ENCODE measurements at regions not wholly inside any gene's neighbourhood (a gene's known extent, or its start where the extent isn't known, plus 50 kb on each side); places are given as distances from the start of the nearest gene placed in this dataset.

DNA sequence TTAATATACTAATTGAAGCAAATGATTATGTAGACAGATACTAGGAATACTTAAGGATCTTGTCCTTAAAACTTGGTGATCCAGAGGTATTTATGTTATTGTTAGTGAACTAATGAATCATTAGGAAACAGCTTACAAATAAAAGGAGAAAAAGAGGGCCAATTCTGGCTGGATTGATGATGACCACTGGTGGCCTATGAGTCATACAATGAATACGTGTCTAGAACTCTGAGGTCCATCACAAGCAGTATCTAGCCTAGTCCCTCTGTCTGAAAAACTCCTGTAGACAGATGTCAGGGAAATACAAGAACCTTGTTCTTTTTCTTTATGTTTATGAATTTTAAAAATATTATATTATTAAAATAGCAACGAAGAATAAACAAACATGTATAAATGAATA lies 51.7 kb upstream of the RTL1 start:
- DNase-seq, result peak; percentile 16

DNA sequence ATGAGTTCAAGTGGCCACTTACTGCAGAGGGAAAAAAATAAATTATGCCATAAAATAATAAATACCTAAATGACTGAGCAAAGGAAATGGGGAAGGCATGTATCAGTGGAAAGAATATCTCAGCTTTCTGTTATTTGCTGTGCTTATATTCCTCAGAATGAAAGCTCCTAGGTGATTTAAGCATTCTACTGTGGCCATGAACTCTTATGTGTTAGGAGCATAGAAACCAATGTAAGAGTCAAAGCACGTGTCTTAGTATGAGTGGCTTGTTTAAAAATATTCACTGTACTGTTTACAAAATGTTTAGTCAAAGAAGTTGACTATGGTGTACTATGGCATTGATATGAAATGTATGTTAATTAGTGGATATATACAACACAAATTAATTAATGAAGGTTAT lies 59.0 kb upstream of the RTL1 start:
- DNase-seq, result no peak

DNA sequence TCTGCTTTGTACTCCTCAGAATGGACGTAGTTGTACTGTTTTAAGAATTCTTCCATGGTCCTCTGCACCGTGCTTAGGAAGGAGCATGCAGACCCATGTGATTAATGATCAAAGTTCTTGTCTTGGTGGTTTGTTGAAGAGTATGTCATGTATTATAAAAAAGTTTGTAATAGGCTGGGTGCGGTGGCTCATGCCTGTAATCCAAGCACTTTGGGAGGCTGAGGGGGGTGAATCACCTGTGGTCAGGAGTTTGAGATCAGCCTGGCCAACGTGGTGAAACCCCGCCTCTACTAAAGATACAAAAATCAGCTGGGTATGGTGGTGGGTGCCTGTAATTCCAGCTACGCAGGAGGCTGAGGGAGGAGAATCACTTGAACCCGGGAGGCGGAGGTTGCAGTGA lies 61.8 kb upstream of the RTL1 start:
- DNase-seq, result no peak

DNA sequence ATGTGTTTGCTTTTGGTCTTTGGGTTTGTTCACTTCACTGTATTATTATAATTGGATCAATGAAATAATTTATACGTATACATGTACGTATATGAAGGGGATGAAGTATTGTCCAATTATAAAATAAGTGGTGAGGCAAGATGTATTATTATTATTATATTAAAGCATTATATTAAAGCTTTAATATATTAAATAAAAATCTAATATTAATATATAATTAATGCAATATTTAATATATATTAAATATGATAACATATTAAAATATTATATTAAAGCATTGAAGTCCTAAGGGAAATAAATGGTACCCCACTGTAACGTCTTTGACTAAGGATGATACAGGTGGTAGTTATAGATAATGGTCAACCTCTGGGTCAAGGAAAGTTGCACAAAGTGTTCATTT lies 63.7 kb upstream of the RTL1 start:
- no peak for DNase-seq

DNA sequence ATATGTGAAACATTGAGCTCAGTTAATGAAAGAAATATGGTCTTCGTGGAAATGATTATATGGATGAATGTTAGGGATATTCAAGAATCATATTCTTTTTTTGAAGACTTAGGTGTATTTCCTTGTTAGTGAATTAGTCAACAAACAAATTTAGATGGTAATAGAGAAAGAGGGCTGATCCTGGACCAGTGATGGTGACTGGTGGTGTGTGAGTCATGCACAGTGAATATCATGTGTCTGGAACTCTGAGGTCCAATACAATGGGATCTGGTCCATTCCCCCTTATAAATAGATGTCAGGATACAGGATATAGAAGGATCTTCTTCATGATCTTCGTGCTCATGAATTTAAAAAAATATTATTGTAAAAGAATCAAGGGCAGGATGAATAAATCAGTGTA lies 64.4 kb upstream of the RTL1 start:
- no peak for DNase-seq

DNA sequence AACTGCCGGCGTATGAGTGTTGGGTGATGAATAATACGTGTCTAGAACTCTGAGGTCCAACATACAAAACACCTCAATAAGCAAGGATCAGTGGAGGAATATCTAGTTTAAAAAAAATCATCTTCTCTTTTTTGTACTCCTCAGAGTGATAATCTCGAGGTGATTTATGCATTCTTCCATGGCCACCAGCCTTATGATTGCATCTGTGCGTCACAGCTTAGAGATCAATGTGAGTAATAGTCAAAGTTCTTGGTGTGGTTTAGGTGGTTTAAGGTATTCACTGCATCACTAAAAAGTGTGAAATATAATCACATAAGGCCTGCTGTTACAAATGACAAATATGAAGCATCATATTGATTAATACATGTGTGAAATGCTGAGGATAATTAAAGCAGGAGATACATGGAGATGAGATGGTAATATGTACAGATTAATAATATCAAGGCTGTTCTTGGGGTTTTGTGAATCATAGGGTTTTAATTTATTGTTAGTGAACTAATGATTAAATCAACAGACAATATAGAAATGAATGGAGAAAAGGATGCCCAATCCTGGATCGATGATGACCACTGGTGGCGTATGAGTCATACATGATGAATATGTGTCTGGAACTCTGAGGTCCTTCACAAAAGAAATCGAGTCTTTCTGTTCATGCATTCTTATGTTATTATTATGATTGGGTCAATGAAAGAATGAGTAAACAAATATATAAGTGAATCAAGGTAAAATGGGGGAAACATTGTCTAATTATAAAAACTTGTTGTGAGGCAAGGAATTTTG lies 68.8 kb upstream of the RTL1 start:
- DNase-seq, result no peak

DNA sequence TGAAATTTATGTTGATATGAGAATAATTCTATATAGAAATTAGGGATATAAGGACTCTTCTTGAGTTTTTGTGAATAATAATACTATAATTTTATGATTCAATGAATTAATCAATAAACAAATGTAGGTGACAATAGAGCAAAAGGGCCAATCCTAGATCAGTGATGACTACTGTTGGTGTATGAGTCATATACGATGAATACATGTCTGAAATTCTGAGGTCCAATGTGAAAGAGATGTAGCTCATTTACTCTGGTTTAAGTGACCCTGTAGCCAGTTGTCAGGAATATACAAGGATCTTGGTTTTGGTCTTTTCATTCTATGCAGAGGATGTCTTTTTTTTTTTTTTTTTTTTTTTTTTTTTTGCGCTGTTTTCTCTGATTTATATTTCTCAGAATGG lies 72.1 kb upstream of the RTL1 start:
- DNase-seq, result no peak

DNA sequence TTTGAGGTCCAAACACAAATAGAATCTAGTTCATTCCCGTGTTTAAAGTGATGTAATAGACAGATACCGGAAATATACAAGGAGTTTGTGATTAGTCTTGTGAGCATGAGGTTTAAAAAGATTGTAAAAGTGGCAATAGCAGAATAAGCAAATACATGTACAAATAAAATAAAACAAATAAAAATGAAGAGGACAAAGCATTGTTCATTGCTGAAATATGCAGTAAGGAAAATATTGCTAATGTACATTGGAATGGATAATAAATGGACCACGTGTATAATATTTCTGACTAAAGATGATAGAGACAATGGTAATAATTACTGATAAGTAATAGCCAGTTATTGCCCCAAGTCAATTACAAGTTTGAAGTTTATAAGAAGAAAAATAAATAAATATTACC lies 75.6 kb upstream of the RTL1 start:
- DNase-seq, result no peak

DNA sequence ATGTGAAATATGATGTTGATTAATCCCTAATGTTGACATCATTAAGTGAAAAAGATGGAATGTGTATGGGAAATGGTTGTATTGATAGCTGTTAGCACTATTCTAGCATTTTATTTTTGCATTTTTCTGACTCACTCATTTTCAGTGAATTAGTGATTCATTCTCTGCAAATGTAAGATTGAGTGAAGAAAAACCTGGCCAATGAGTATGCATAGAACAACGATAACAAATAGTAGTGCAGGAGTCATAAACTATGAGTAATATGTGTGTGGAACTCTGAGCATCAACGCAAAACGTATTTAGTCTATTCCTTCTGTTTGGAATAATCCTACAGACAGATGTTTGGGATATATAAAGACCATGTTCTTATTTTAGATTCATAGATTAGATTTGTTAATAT lies 76.3 kb upstream of the RTL1 start:
- peak; percentile 17 for DNase-seq

DNA sequence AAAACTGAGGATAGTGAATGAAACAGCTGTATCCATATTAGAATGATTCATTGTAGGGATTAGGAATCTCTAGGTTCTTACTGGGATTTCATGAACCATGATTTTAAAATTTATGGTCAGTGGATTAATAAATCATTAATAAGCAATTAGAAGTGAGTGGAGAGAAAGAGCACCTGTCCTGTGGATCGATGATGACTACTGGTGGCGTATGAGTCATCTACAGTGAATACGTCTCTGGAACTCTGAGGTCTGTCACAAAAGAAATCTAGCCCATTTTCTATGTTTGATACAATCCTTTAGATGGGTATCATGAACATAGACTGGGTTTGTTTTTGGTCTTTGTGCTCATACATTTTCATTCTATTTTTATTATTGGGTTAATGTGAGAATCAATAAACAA lies 77.3 kb upstream of the RTL1 start:
- DNase-seq, result no peak

DNA sequence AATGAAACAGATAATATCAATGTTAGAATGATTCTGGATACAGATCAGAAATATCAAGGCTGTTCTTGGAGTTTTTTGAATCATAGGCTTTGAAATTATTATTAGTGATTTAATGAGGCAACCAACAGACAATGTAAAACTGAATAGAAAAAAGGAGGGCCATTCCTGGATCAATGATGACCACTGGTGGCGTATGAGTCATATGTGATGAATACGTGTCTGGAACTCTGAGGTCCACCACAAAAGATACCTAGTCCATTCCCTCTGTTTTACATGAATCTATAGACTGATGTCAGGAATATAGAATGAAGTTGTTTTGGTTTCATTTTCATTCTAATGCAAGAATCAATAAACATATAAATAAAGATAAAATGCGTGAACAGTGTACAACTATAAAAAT lies 78.3 kb upstream of the RTL1 start:
- DNase-seq, result no peak

DNA sequence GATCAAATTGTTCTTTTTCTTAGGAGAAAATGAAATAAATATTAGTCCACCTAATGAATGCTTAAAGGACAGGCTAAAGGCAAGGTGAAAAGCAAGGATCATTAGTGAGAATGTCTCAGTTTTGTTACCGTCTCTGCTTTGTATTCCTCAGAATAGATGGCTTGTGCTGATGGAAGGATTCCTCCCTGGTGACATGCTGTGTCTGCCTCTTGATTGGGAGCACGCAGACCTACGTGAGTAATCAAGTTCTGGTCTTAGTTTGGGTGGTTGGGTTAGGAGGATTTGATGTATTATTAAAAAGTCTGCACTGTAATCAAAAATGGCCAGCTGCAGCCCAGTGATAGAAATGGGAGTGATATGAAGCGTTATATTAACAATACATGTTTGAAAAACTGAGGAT lies 78.8 kb upstream of the RTL1 start:
- no peak for DNase-seq

DNA sequence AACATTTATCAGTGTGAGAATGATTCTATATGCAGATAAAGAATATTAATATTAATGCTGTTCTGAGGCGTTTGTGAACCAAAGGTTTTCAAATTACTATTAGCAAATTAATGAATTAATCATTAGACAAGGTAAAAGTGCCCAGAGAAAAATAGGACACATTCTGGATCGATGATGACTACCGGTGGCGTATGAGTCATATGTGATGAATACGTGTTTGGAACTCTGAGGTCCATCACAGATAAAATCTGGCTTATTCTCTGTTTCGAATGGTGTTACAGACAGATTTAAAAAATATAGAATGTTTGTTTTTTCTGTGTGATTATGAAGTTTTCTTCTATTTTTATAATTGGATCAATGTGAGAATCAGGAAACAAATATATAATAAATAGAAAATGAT lies 79.2 kb upstream of the RTL1 start:
- peak; percentile 20 for DNase-seq

DNA sequence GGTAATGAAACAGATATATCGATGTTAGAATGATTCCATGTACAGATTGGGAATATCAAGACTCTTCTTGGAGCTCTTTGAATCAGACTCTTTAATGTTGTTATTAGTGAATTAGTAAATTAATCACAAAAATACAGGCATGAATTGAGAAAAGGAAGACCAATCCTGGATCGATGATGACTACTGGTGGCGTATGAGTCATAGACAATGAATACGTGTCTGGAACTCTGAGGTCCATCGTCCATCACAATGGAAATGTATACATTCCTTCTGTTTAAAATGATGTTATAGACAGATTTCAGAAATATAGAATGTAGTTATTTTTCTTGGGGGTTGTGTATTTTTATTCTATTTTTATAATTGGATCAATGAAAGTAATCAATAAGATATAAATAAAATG lies 80.2 kb upstream of the RTL1 start:
- DNase-seq, result no peak

DNA sequence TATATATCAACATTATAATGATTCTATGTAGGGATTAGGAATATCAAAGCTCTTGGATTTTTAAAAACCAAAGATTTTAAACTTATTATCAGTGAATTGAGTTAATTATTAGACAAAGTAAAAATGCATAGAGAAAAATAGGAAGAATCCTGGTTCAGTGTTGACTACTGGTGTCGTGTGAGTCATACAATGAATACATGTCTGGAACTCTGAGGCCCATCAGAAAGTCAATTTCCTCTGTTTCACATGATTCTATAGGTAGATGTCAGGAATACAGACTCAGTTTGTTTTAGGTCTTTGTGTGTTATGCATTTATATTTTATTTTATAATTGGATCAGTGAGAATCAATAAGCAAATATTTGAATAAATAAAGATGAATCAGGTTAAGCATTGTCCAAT lies 84.5 kb upstream of the RTL1 start:
- DNase-seq, result peak; percentile 43

DNA sequence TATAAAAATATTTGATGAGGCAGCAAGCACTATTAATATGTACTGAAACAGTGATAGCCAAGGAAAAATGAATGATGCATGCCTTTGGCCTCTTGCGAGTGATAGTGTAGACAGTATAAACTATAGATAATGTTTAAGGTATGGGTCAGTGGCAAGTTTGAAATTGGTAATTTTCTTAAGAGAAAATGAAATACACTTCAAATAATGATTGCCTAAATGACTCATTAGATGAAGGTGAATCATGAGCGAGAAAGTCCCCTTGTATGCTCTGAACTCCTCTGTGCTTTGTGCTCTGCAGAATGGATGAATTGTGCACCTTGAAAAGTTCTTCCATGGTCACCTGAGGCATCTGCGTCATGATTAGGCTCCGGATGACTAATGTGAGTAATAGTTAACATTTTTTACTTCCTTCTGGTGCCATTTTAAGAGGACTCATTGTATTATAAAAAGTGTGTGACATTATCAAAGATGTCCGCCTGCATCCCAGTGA lies 84.9 kb upstream of the RTL1 start:
- peak; percentile 46 for DNase-seq

DNA sequence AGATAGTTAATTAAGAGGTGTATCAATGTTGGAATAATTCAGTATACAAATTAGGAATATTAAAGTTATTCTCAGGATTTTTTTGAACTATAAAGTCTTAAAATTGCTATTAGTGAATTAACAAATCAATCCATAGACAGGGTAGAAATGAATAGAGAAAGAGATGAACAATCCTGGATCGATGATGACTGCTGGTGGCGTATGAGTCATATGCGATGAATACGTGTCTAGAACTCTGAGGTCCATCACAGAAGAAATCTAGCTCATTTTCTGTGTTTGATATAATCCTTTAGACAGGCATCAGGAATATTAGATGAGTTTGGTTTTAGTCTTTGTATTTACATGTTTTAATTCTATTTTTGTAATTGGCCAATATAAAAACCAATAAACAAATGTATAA lies 85.4 kb upstream of the RTL1 start:
- DNase-seq, result no peak

DNA sequence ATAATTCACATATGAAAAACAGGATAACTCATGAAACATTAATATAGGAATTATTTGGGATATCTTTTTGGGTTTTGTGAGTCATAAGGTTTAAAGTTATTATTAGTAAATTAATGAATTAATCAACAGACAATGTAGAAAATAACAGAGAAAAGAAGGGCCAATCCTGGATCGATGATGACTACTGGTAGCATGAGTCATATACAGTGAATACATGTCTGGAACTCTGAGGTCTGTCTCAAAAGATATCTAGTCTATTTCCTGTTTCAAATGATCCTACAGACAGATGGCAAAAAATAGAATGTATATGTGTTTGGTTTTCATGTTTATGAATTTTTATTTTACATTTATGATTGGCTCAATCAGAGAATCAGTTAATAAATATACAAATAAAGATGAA lies 86.4 kb upstream of the RTL1 start:
- no peak for DNase-seq

DNA sequence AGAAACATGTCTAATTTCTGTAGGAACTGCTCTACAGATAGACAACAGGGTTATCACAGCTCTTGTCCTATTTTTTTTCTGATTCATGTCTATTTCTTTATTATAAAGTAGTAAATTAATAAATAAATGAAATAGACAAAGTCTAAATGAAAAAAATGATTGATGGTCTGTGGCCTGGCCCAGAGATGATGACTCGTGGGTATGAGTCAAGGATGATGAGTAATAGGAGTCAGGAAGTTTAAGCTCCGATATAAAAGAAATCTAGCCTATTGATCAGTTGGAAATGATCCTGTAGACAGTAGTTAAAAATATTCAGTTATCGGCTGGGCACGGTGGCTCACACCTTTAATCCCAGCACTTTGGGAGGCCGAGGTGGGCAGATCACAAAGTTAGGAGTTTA lies 90.6 kb upstream of the RTL1 start:
- peak; percentile 37 for DNase-seq

DNA sequence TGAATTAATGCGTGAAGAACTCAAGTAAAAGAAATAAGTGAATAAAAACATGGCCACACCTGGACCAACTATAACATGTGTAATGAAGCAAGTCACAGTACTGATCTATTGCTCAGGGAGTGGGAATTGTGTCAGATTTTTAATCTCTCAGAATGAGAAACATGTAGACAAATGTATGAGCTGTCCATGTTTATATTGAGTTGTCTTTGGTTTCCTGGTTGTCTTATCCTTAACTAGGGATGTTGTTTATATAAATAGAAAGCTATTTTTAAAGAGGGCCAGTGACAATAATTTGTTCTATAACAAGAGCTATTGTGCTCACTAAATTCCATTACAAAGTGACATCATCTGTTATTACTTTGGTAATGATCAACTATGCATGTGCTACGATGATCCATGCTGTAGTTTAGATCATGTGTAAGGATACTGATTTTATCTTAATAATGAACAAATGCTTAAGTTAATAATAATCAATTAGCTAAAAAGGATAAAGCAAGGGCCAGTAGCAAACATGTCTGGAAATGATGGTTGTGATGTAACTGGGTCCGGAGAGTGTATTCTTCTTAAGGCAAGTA lies 91.3 kb upstream of the RTL1 start:
- no peak for DNase-seq

DNA sequence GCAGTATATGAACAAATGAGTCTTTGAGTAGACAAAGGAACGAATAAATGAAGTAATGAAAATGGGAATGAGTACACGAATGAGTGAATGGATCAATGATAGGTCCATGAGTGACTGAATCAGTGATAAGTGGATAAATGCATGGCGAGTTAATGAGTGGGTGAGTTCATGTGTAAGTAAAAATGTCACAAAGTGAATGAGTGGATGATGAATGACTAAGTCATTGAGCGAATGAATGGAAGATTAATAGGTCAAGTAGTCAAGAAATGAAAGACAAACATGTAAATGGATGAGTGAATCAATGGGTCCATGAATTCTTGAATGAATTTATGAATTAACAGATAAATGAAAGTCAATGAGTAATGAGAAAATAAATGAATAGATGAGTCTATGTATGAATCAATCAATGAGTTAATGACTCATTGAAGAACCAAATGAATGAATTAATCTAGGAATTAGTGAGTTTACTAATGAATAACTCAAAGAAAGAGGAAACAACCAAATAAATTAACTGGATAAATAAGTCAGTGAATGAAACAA lies 97.3 kb upstream of the RTL1 start:
- DNase-seq, result no peak

DNA sequence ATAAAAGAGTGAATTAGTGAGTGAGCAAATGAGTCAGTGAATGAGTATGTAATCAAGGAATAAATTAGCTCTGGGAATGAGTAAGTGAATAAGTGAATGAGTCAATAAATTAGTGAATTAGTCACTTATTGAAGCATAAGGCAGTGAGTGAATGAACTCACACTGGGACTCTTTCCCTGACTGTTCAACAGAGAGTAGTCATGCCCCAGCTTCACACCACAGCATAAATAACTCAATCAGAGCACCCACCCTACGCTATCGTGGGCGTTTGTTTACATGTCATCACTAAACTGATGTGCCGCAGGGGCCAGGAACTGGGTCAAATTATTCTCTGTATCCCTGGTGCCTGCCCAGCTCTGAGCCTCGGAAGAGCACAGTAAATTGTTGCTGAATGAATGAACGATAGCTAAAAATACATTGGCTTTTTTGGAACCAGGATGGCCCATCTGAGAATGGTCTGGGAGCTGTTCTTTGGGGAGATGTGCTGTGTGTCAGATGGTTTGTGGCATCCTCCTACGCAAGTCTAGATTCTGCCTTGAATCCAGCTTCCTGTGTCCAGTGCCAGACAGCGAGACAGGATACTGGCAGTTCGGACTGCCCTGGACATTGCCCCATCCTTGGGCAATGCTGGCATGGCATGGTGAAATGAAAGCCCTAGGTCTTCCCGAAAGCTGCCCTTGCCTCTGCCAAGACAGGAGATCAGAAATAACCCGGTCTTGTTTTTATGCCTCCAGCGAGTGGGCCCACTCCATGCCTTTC lies 98.0 kb upstream of the RTL1 start:
- no peak for DNase-seq

DNA sequence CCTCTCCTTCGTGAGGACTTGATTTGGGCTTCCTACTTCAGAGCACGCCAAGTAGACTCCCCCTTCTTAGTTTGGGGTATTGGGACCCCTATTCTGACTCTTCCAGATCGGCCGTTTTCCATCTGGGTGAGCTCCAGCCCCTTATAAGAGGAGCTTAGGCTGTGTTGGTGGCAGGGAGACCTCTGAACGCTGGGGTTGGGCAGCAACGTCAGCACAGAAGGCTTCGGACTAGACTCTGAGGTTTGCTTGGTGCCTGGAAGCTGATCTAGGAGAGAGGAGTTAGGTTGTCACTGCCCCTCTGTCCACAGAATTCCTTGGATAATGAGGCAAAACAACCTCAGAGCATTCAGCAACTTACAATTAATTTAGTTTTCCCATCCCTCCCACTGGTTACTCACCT lies 99.2 kb upstream of the RTL1 start:
- no peak for DNase-seq

DNA sequence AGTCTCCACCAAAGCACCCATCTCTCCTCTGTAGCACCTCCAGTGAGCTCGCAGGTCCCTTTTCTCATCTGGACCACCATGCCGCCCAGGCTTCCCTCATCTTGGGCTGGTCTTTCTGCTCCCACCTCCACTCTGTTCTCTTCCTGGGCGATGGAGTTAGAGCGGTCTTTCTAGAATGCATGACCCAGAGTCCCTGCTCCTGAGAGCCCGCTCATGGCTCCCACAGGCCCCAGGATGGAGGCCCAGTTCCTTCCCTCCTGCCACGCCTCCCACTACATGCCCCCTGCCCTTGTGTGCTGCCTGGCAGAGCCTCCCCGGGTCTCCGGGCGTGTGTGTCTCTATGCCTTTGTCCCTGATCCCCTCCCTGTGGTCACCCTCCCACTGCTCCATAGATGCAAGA lies 100.7 kb upstream of the RTL1 start:
- no peak for DNase-seq
